Loucy (cell line): ENCODE measurements at regions not wholly inside any gene's neighbourhood (a gene's known extent, or its start where the extent isn't known, plus 50 kb on each side); places are given as distances from the start of the nearest gene placed in this dataset.

Experiments used
- EZH2phosphoT487 ChIP-seq: fragments of 200-600 bp; IDR thresholded peaks from 2 replicates; pipeline ENCODE4 v1.6.1; 2018; ENCODE audit warnings: antibody characterized with exemption, mild to moderate bottlenecking, moderate library complexity, borderline replicate concordance
- TF ChIP-seq, protein P1 (sequence below): fragments of 200-600 bp; sonication (generic); conservative IDR thresholded peaks from 2 replicates; pipeline ENCODE4 v1.5.1; 2014; ENCODE audit warnings: mild to moderate bottlenecking, antibody characterized with exemption, low read length

DNA sequence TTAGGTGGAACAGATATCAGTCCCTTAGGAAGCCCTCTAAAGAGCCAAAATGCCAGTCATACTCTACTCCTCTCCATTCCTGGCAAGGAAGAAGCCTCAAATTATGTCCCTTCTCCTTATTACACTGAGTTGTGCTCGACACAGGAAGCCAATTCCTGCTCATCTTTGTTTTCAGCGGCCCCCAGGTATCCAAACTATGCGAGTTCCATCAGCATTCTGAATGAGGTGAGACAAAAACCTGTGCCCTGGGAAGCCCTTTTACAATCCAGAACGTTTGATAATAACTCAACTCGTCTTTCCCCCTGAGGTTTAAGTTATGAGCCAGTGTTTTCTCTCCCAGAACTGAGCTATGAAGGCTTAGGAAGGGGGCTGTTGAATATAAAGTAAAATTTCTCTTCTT, 580.5 kb downstream of the NXPH1 start:
- TF ChIP-seq, protein P1, sequence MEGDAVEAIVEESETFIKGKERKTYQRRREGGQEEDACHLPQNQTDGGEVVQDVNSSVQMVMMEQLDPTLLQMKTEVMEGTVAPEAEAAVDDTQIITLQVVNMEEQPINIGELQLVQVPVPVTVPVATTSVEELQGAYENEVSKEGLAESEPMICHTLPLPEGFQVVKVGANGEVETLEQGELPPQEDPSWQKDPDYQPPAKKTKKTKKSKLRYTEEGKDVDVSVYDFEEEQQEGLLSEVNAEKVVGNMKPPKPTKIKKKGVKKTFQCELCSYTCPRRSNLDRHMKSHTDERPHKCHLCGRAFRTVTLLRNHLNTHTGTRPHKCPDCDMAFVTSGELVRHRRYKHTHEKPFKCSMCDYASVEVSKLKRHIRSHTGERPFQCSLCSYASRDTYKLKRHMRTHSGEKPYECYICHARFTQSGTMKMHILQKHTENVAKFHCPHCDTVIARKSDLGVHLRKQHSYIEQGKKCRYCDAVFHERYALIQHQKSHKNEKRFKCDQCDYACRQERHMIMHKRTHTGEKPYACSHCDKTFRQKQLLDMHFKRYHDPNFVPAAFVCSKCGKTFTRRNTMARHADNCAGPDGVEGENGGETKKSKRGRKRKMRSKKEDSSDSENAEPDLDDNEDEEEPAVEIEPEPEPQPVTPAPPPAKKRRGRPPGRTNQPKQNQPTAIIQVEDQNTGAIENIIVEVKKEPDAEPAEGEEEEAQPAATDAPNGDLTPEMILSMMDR, result no peak
- TF ChIP-seq EZH2phosphoT487, result no peak
